Liver (tissue), 8 donors: ENCODE measurements at regions not wholly inside any gene's neighbourhood (a gene's known extent, or its start where the extent isn't known, plus 50 kb on each side); places are given as distances from the start of the nearest gene placed in this dataset.

Source experiments
- DNase-seq: peaks from one replicate; pipeline ENCODE4 v3.0.0-alpha.2; 2017; ENCODE audit warnings: low spot score
- H3K27ac ChIP-seq, 2 donors: one replicate each; pipeline ENCODE4 v1.7.0; 2013; ENCODE audit warnings: inconsistent platforms in 2 of 2, low read length in 2 of 2, control low read depth in 1 of 2, low read depth in 1 of 2, mild to moderate bottlenecking in 1 of 2
- H3K27me3 ChIP-seq, 4 donors: one replicate each; pipeline versions ENCODE4 v1.6.1 to v1.7.0; 2013; ENCODE audit warnings: low read length in 3 of 4, inconsistent platforms in 1 of 4, mild to moderate bottlenecking in 1 of 4, moderate library complexity in 1 of 4; ENCODE audit not compliant: control insufficient read depth in 4 of 4, insufficient read depth in 4 of 4
- H3K36me3 ChIP-seq, 4 donors: one replicate each; pipeline versions ENCODE4 v1.6.1 to v1.7.0; 2013; ENCODE audit warnings: low read length in 3 of 4, mild to moderate bottlenecking in 3 of 4, low read depth in 1 of 4, moderate library complexity in 1 of 4; ENCODE audit not compliant: control insufficient read depth in 4 of 4, insufficient read depth in 3 of 4
- H3K4me1 ChIP-seq, 4 donors: one replicate each; pipeline versions ENCODE4 v1.6.1 to v1.7.0; 2013; ENCODE audit warnings: low read length in 3 of 4, mild to moderate bottlenecking in 3 of 4, moderate library complexity in 1 of 4; ENCODE audit not compliant: control insufficient read depth in 4 of 4, insufficient read depth in 4 of 4
- H3K4me3 ChIP-seq, 3 donors: one replicate each; pipeline versions ENCODE4 v1.6.1 to v1.7.0; 2013; ENCODE audit warnings: low read length in 3 of 3, control low read depth in 1 of 3, low read depth in 1 of 3, mild to moderate bottlenecking in 1 of 3
- H3K9ac ChIP-seq, 2 donors: one replicate each; pipeline ENCODE4 v1.7.0; 2013; ENCODE audit warnings: low read length in 2 of 2, mild to moderate bottlenecking in 2 of 2, moderate library complexity in 2 of 2, control low read depth in 1 of 2, low read depth in 1 of 2
- H3K9me3 ChIP-seq, 4 donors: one replicate each; pipeline versions ENCODE4 v1.6.1 to v1.7.0; 2013; ENCODE audit warnings: low read length in 3 of 4; ENCODE audit not compliant: control insufficient read depth in 4 of 4
- ATF3 ChIP-seq: IDR thresholded peaks from 2 replicates; pipeline ENCODE4 v1.6.1; 2016; ENCODE audit warnings: antibody characterized with exemption
- CTCF ChIP-seq: fragments of 150-350 bp; IDR thresholded peaks from 2 replicates; pipeline ENCODE4 v1.5.1; 2017; ENCODE audit warnings: improper control_type of control experiment, low read depth, low read length; ENCODE audit not compliant: missing input control
- EGR1 ChIP-seq, 2 donors: IDR thresholded peaks; 2 replicates each; pipeline ENCODE4 v1.6.1; 2016 to 2018; ENCODE audit warnings: antibody characterized with exemption in 2 of 2, low read depth in 2 of 2
- FOXA1 ChIP-seq: IDR thresholded peaks from 2 replicates; pipeline ENCODE4 v1.6.1; 2016; ENCODE audit warnings: antibody characterized with exemption
- FOXA2 ChIP-seq: IDR thresholded peaks from 2 replicates; pipeline ENCODE4 v1.6.1; 2016; ENCODE audit warnings: antibody characterized with exemption
- GABPA ChIP-seq, 2 donors: IDR thresholded peaks in 1 of 2; conservative IDR thresholded peaks in 1 of 2; 2 replicates each; pipeline ENCODE4 v1.6.1; 2016; ENCODE audit warnings: antibody characterized with exemption in 2 of 2, mild to moderate bottlenecking in 1 of 2, moderate library complexity in 1 of 2
- HNF4A ChIP-seq, 2 donors: conservative IDR thresholded peaks; 2 replicates each; pipeline ENCODE4 v1.6.1; 2016; ENCODE audit warnings: antibody characterized with exemption in 2 of 2, mild to moderate bottlenecking in 2 of 2
- HNF4G ChIP-seq: IDR thresholded peaks from 2 replicates; pipeline ENCODE4 v1.6.1; 2016; ENCODE audit warnings: antibody characterized with exemption
- JUND ChIP-seq, 2 donors: IDR thresholded peaks; 2 replicates each; pipeline ENCODE4 v1.6.1; 2016; ENCODE audit warnings: antibody characterized with exemption in 2 of 2
- MAX ChIP-seq: IDR thresholded peaks from 2 replicates; pipeline ENCODE4 v1.6.1; 2016; ENCODE audit warnings: antibody characterized with exemption
- RAD21 ChIP-seq, 2 donors: IDR thresholded peaks; 2 replicates each; pipeline ENCODE4 v1.6.1; 2016; ENCODE audit warnings: antibody characterized with exemption in 2 of 2, mild to moderate bottlenecking in 2 of 2
- REST ChIP-seq: IDR thresholded peaks from 2 replicates; pipeline ENCODE4 v1.6.1; 2016; ENCODE audit warnings: antibody characterized with exemption, mild to moderate bottlenecking
- RXRA ChIP-seq, 2 donors: IDR thresholded peaks; 2 replicates each; pipeline ENCODE4 v1.6.1; 2017 to 2018; ENCODE audit warnings: antibody characterized with exemption in 2 of 2, mild to moderate bottlenecking in 1 of 2
- SP1 ChIP-seq: IDR thresholded peaks from 2 replicates; pipeline ENCODE4 v1.6.1; 2018; ENCODE audit warnings: antibody characterized with exemption, mild to moderate bottlenecking
- TAF1 ChIP-seq: conservative IDR thresholded peaks from 2 replicates; pipeline ENCODE4 v1.6.1; 2016; ENCODE audit warnings: antibody characterized with exemption, mild to moderate bottlenecking
- YY1 ChIP-seq: IDR thresholded peaks from 2 replicates; pipeline ENCODE4 v1.6.1; 2016; ENCODE audit warnings: antibody characterized with exemption, mild to moderate bottlenecking
- ZBTB33 ChIP-seq: IDR thresholded peaks from 2 replicates; pipeline ENCODE4 v1.6.1; 2016; ENCODE audit warnings: antibody characterized with exemption
- WGBS: extraction: QIAGEN DNeasy Blood & Tissue Kit; methylation state at CpG from one replicate; pipeline ENCODE4 v1.1.7; 2013; 5-methylcytosine and 5-hydroxymethylcytosine counted together
- donor health status: healthy.
- donor health status: healthy.
- donor health status: healthy.
- donor health status: healthy.
- donor health status: healthy.

GRCh38 chr18:75897386-75897785, 469.9 kb upstream of the SMIM21 start:
- no peaks in the 10 kb centered on the region for H3K9me3 ChIP-seq
- H3K9ac ChIP-seq, result no peak overlapping the region
- H3K27ac ChIP-seq, result no peak overlapping the region
- H3K36me3 ChIP-seq, result no peaks in the 10 kb centered on the region
- DNase-seq, result no peak
- TF ChIP-seq RAD21 (IDR thresholded peaks at IDR 0.05), result no peak
- TF ChIP-seq HNF4G, result no peak
- TF ChIP-seq HNF4A (conservative IDR thresholded peaks at IDR 0.05), result no peak
- no peak for TF ChIP-seq YY1
- TF ChIP-seq TAF1, result no peak
- no peak for TF ChIP-seq FOXA1
- WGBS, result 87% methylated on average over 7 of the region's 7 CpGs
- H3K4me3 ChIP-seq, result no peak overlapping the region
- no peaks in the 10 kb centered on the region for H3K4me1 ChIP-seq
- H3K27me3 ChIP-seq, result peaks cover 0 to 2% (median 0%) of the 10 kb centered on the region in 4 donors

- Histone ChIP-seq H3K4me3 (no peak overlapping the region), H3K4me1 (no peaks in the 10 kb centered on the region), H3K9ac (no peak overlapping the region), H3K27ac (no peak overlapping the region), H3K36me3 (no peaks in the 10 kb centered on the region), H3K9me3 (no peaks in the 10 kb centered on the region), H3K27me3 (peaks cover 0 to 2% (median 0%) of the 10 kb centered on the region in 4 donors)
- TF ChIP-seq FOXA2 (no peak), RAD21 (IDR thresholded peaks at IDR 0.05) (peak in 1 of 2 donors; percentile 21)
- no peak for DNase-seq
- WGBS, result 31% methylated on average over 5 of the region's 5 CpGs
Observed at GRCh38 chr18:75896865-75897264, 469.4 kb upstream of the SMIM21 start.

GRCh38 chr18:75895135-75895534, 467.6 kb upstream of the SMIM21 start:
- no peak for DNase-seq
- WGBS, result 85% methylated on average over 4 of the region's 4 CpGs
- no peak overlapping the region for H3K27ac ChIP-seq

More at GRCh38 chr18:75895135-75895534, 467.6 kb upstream of the SMIM21 start:
- peaks cover 0 to 2% (median 0%) of the 10 kb centered on the region in 4 donors for H3K27me3 ChIP-seq
- H3K4me3 ChIP-seq, result no peak overlapping the region
- no peaks in the 10 kb centered on the region for H3K36me3 ChIP-seq
- no peaks in the 10 kb centered on the region for H3K4me1 ChIP-seq
- H3K9me3 ChIP-seq, result no peaks in the 10 kb centered on the region
- H3K9ac ChIP-seq, result no peak overlapping the region
- no peak for TF ChIP-seq FOXA1
- TF ChIP-seq RAD21 (IDR thresholded peaks at IDR 0.05), result no peak
- no peak for TF ChIP-seq JUND (IDR thresholded peaks at IDR 0.05)
- no peak for TF ChIP-seq ZBTB33
- no peak for TF ChIP-seq EGR1 (IDR thresholded peaks at IDR 0.05; ENCODE audit: low read depth in 2 of 2)
- TF ChIP-seq CTCF, result no peak
- no peak for TF ChIP-seq SP1
- no peak for TF ChIP-seq REST
- no peak for TF ChIP-seq GABPA (IDR thresholded peaks at IDR 0.05 in 1 of 2, conservative IDR thresholded peaks at IDR 0.05 in 1 of 2)
- TF ChIP-seq TAF1, result no peak
- no peak for TF ChIP-seq MAX
- no peak for TF ChIP-seq RXRA (IDR thresholded peaks at IDR 0.05)
- TF ChIP-seq HNF4A (conservative IDR thresholded peaks at IDR 0.05), result no peak
- no peak for TF ChIP-seq YY1
- no peak for TF ChIP-seq HNF4G
- no peak for TF ChIP-seq ATF3
